HepG2 (cell line): ENCODE measurements at regions not wholly inside any gene's neighbourhood (a gene's known extent, or its start where the extent isn't known, plus 50 kb on each side); places are given as distances from the start of the nearest gene placed in this dataset.

ENCODE experiments used
- ATAC-seq: fragments of 200-7000 bp; cut with Tn5 transposase; 3 replicates; pipeline ENCODE4 v1.9.1; 2020; ENCODE audit warnings: mild to moderate bottlenecking, moderate library complexity
- BruUV-seq: library from RNA; stranded (reverse); fragments of 400-500 nt; replicated peaks from 2 replicates; lab custom pipeline; 2021; lab: Mats Ljungman, UMichigan
- CTCF ChIA-PET: fragments of 300-600 bp; formaldehyde crosslinking; extraction: SDS; loops from one replicate; lab custom pipeline; 2021; ENCODE audit warnings: low total read pairs, inconsistent platforms, low intra/inter-chr PET ratio; lab: Yijun Ruan, JAX
- POLR2A ChIA-PET: fragments of 350-600 bp; sonication (Branson Sonifier 250); formaldehyde crosslinking; loops from one replicate; lab custom pipeline; 2020; ENCODE audit warnings: antibody characterized with exemption, inconsistent platforms; lab: Yijun Ruan, JAX
- DNase-seq: peaks from one replicate; pipeline ENCODE4 v3.0.0-alpha.2; 2015; ENCODE audit warnings: low spot score
- FAIRE-seq: peaks from 3 replicates; lab custom pipeline; 2011; peaks lifted over from hg19 to GRCh38; lab: Jason Lieb, UNC
- H2AFZ ChIP-seq: one replicate; pipeline ENCODE4 v1.6.1; 2011; ENCODE audit warnings: low read length, inconsistent platforms
- H3K27ac ChIP-seq: fragments of 300-600 bp; 3 replicates; pipeline ENCODE4 v1.8.0; 2011; ENCODE audit warnings: mixed run types, mild to moderate bottlenecking, mixed read lengths, low read length, inconsistent platforms; ENCODE audit not compliant: insufficient read depth; ENCODE audit errors: extremely low read length
- H3K27me3 ChIP-seq, 2 experiments: fragments of 200-600 bp in 1 of 2; 2 replicates in 1 of 2; 3 replicates in 1 of 2; pipeline versions ENCODE4 v1.6.0 to v1.8.0; 2011; ENCODE audit warnings: low read length in 2 of 2, mild to moderate bottlenecking in 2 of 2, moderate library complexity in 2 of 2, inconsistent platforms in 1 of 2; ENCODE audit not compliant: insufficient read depth in 2 of 2, control insufficient read depth in 1 of 2
- H3K36me3 ChIP-seq, 2 experiments: fragments of 200-600 bp in 1 of 2; replicated peaks in 1 of 2; 2 replicates in 1 of 2; 3 replicates in 1 of 2; pipeline versions ENCODE4 v1.5.1 to v1.8.0; 2011; ENCODE audit warnings: low read length in 2 of 2, inconsistent platforms in 1 of 2; ENCODE audit not compliant: insufficient read depth in 2 of 2, control insufficient read depth in 1 of 2
- H3K4me1 ChIP-seq: 2 replicates; pipeline ENCODE4 v1.5.1; 2012; ENCODE audit warnings: low read length, inconsistent platforms; ENCODE audit not compliant: insufficient read depth
- H3K4me2 ChIP-seq: 2 replicates; pipeline ENCODE4 v1.6.0; 2011; ENCODE audit warnings: low read depth, low read length, inconsistent platforms
- H3K4me3 ChIP-seq, 3 experiments: fragments of 200-600 bp in 1 of 3; sonication (generic), shearing (Covaris generic) in 1 of 3; replicated peaks in 1 of 3; 2 replicates each; pipeline ENCODE4 v1.5.1; 2011 to 2016; ENCODE audit warnings: low read length in 3 of 3, inconsistent platforms in 2 of 3, low read depth in 2 of 3, mild to moderate bottlenecking in 2 of 3, control low read depth in 1 of 3, mixed read lengths in 1 of 3; ENCODE audit not compliant: insufficient read depth in 1 of 3
- H3K79me2 ChIP-seq: one replicate; pipeline ENCODE4 v1.6.1; 2011; ENCODE audit warnings: low read length, inconsistent platforms; ENCODE audit not compliant: insufficient read depth
- H3K9ac ChIP-seq: 2 replicates; pipeline ENCODE4 v1.6.0; 2011; ENCODE audit warnings: mild to moderate bottlenecking, low read depth, low read length, inconsistent platforms; ENCODE audit not compliant: insufficient read depth
- H3K9me3 ChIP-seq: 2 replicates; pipeline ENCODE4 v1.5.1; 2012; ENCODE audit warnings: mild to moderate bottlenecking, low read length
- H4K20me1 ChIP-seq: 2 replicates; pipeline ENCODE4 v1.6.0; 2011; ENCODE audit warnings: inconsistent platforms, mild to moderate bottlenecking, low read length, moderate library complexity; ENCODE audit not compliant: insufficient read depth
- CCAR2 ChIP-seq: fragments of 200-400 bp; formaldehyde crosslinking; optimal IDR thresholded peaks from 2 replicates; pipeline ENCODE3; 2018; ENCODE audit warnings: low read depth, mild to moderate bottlenecking, low read length, moderate library complexity
- FOXA1 ChIP-seq, 2 experiments: fragments of 450-650 bp in 1 of 2; sonication (generic) in 1 of 2; formaldehyde crosslinking in 1 of 2; IDR thresholded peaks; 2 replicates each; pipeline versions ENCODE4 v1.4.0 to v1.6.1; 2016 to 2020; ENCODE audit warnings: missing genetic modification reagents in 1 of 2
- FOXA3 ChIP-seq: IDR thresholded peaks from 2 replicates; pipeline ENCODE4 v1.6.1; 2016; ENCODE audit warnings: missing genetic modification reagents, missing compliant biosample characterization
- HIVEP1 ChIP-seq: sonication (generic); formaldehyde crosslinking; IDR thresholded peaks from 2 replicates; pipeline ENCODE4 v1.4.0; 2020; ENCODE audit warnings: mild to moderate bottlenecking, missing genetic modification reagents
- POLR2G ChIP-seq: fragments of 200-400 bp; formaldehyde crosslinking; IDR thresholded peaks from 2 replicates; pipeline ENCODE4 v1.6.1; 2018; ENCODE audit warnings: mild to moderate bottlenecking, low read depth, low read length, moderate library complexity
- PRDM4 ChIP-seq: sonication (generic); formaldehyde crosslinking; IDR thresholded peaks from 2 replicates; pipeline ENCODE4 v1.9.0; 2021; ENCODE audit warnings: missing genetic modification reagents, borderline replicate concordance
- PREB ChIP-seq: sonication (generic); formaldehyde crosslinking; IDR thresholded peaks from 2 replicates; pipeline ENCODE4 v1.4.0; 2020; ENCODE audit warnings: missing genetic modification reagents
- SP2 ChIP-seq: sonication (generic); formaldehyde crosslinking; IDR thresholded peaks from 2 replicates; pipeline ENCODE4 v1.5.1; 2020; ENCODE audit warnings: mild to moderate bottlenecking, missing genetic modification reagents
- TFDP1 ChIP-seq: IDR thresholded peaks from 2 replicates; pipeline ENCODE4 v1.6.1; 2016; ENCODE audit warnings: missing compliant biosample characterization, missing genetic modification reagents, borderline replicate concordance
- ZNF3 ChIP-seq: IDR thresholded peaks from 2 replicates; pipeline ENCODE4 v1.7.0; 2017; ENCODE audit warnings: inconsistent platforms
- ZNF414 ChIP-seq: sonication (generic); formaldehyde crosslinking; IDR thresholded peaks from 2 replicates; pipeline ENCODE4 v1.5.0; 2020; ENCODE audit warnings: missing genetic modification reagents
- ZNF616 ChIP-seq: sonication (generic); formaldehyde crosslinking; IDR thresholded peaks from 2 replicates; pipeline ENCODE4 v1.5.0; 2020; ENCODE audit warnings: low read depth, mild to moderate bottlenecking, missing genetic modification reagents
- ZNF777 ChIP-seq: sonication (generic); formaldehyde crosslinking; IDR thresholded peaks from 2 replicates; pipeline ENCODE4 v1.4.0; 2020; ENCODE audit warnings: missing genetic modification reagents
- ZNF788 ChIP-seq: sonication (generic); formaldehyde crosslinking; IDR thresholded peaks from 2 replicates; pipeline ENCODE4 v1.5.0; 2020; ENCODE audit warnings: mild to moderate bottlenecking, missing genetic modification reagents, borderline replicate concordance
- ZSCAN30 ChIP-seq: sonication (generic); formaldehyde crosslinking; IDR thresholded peaks from 2 replicates; pipeline ENCODE4 v1.5.0; 2020; ENCODE audit warnings: mild to moderate bottlenecking, missing genetic modification reagents
- in situ Hi-C: cut with HindIII; loops from 2 replicates; pipeline ENCODE4 v1.10.0; 2017; ENCODE audit warnings: low pct_unique_long_range_greater_than_20kb; ENCODE audit not compliant: extremely low pct_ligation_motif_present
- intact Hi-C: fragments of 100-400 bp; cut with micrococcal nuclease; formaldehyde crosslinking; loops from one replicate; pipeline ENCODE4 v1.10.0; 2022; ENCODE audit not compliant: unreplicated experiment

GRCh38 chr4:130689181-130689580, 1593.2 kb downstream of the C4orf33 start:
- FAIRE-seq = no peak
- no TSS peak for BruUV-seq

More at GRCh38 chr4:130689181-130689580, 1593.2 kb downstream of the C4orf33 start:
- Histone ChIP-seq H3K36me3 (no peaks in the 10 kb centered on the region), H3K9me3 (no peaks in the 10 kb centered on the region), H3K4me3 (no peak overlapping the region), H3K4me2 (no peak overlapping the region), H3K9ac (no peak overlapping the region), H3K27ac (no peak overlapping the region), H3K27me3 (no peaks in the 10 kb centered on the region; a peak in 1 of 5 replicates), H3K4me1 (no peaks in the 10 kb centered on the region), H4K20me1 (no peaks in the 10 kb centered on the region), H2AFZ (no peak overlapping the region), H3K79me2 (no peaks in the 10 kb centered on the region)
- no peak for ATAC-seq
- intact Hi-C loops (no loop called here), in situ Hi-C loops (no loop called here)
- no peak for DNase-seq
- CTCF ChIA-PET = no interaction called here
- TF ChIP-seq ZNF788 (CRISPR knock-in tag) = no peak
- no peak for TF ChIP-seq PRDM4 (CRISPR knock-in tag)
- TF ChIP-seq CCAR2 = no peak
- no peak for TF ChIP-seq ZNF414
- no peak for TF ChIP-seq HIVEP1
- no peak for TF ChIP-seq SP2
- no peak for TF ChIP-seq FOXA1 (IDR thresholded peaks at IDR 0.05)
- no peak for TF ChIP-seq FOXA1 (CRISPR knock-in tag; IDR thresholded peaks at IDR 0.05)
- no peak for TF ChIP-seq ZNF616 (CRISPR knock-in tag)
- no peak for TF ChIP-seq FOXA3 (CRISPR knock-in tag)
- TF ChIP-seq ZSCAN30 (CRISPR knock-in tag) = no peak
- no peak for TF ChIP-seq ZNF777
- no peak for TF ChIP-seq ZNF3 (CRISPR knock-in tag)
- TF ChIP-seq PREB = no peak
- TF ChIP-seq TFDP1 (CRISPR knock-in tag) = no peak
- TF ChIP-seq POLR2G = no peak
- POLR2A ChIA-PET = no interaction called here
